Stomach (tissue), 4 donors: ENCODE measurements at regions not wholly inside any gene's neighbourhood (a gene's known extent, or its start where the extent isn't known, plus 50 kb on each side); places are given as distances from the start of the nearest gene placed in this dataset.
"Not testable (repeated sequence)": the region's sequence is repeated elsewhere in the genome, so short reads cannot be mapped to it uniquely, and the experiment has no call there.

ENCODE experiments used
- POLR2AphosphoS5 ChIP-seq, 3 donors: sonication (generic); formaldehyde crosslinking; IDR thresholded peaks; one replicate each; pipeline ENCODE4 v1.6.1; 2016; ENCODE audit warnings: antibody characterized with exemption in 3 of 3
- TF ChIP-seq, protein P1 (sequence below), 7 experiments: fragments of 450-650 bp in 4 of 7; fragments of 200-600 bp in 3 of 7; sonication (generic) in 3 of 7; IDR thresholded peaks; one replicate each; pipeline ENCODE4 v1.5.1; 2016 to 2019; ENCODE audit warnings: antibody characterized with exemption in 7 of 7, control low read depth in 2 of 7, mild to moderate bottlenecking in 1 of 7

DNA sequence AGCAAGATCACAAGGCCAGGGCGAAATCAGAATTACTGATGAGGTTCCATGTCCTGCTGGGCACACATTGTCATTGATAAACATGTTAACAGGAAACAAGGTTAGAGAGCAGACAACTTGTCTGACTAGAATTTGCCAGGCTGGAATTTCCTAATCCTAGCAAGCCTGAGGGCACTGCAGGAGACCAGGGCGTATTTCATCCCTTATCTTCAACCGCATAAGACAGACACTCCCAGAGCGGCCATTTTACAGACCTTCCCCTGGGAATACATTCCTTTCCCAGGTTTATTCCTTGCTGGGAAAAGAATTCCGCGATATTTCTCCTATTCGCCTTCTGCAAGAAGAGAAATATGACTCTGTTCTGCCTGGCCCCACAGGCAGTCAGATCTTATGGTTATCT is 290.9 kb upstream of the PROK2 start:
- not testable (repeated sequence) for TF ChIP-seq POLR2AphosphoS5 (IDR thresholded peaks at IDR 0.05)
- TF ChIP-seq, protein P1, sequence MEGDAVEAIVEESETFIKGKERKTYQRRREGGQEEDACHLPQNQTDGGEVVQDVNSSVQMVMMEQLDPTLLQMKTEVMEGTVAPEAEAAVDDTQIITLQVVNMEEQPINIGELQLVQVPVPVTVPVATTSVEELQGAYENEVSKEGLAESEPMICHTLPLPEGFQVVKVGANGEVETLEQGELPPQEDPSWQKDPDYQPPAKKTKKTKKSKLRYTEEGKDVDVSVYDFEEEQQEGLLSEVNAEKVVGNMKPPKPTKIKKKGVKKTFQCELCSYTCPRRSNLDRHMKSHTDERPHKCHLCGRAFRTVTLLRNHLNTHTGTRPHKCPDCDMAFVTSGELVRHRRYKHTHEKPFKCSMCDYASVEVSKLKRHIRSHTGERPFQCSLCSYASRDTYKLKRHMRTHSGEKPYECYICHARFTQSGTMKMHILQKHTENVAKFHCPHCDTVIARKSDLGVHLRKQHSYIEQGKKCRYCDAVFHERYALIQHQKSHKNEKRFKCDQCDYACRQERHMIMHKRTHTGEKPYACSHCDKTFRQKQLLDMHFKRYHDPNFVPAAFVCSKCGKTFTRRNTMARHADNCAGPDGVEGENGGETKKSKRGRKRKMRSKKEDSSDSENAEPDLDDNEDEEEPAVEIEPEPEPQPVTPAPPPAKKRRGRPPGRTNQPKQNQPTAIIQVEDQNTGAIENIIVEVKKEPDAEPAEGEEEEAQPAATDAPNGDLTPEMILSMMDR (IDR thresholded peaks at IDR 0.05): not testable (repeated sequence)
